Nephron progenitor cell (in vitro differentiated cells): ENCODE measurements at regions not wholly inside any gene's neighbourhood (a gene's known extent, or its start where the extent isn't known, plus 50 kb on each side); places are given as distances from the start of the nearest gene placed in this dataset.
A peak's percentile ranks its signal among the peaks of the same experiment; 100 is the strongest.
"Not testable (repeated sequence)": the region's sequence is repeated elsewhere in the genome, so short reads cannot be mapped to it uniquely, and the experiment has no call there.

Experiments
- DNase-seq: peaks from one replicate; pipeline ENCODE4 v3.0.0; 2021
- H3K27ac Mint-ChIP-seq: 2 replicates; pipeline ENCODE4 v1.8.0; 2021; ENCODE audit warnings: mild to moderate bottlenecking, moderate library complexity, mixed read lengths
- H3K27me3 Mint-ChIP-seq: 2 replicates; pipeline ENCODE4 v1.8.0; 2021; ENCODE audit warnings: mild to moderate bottlenecking, low read depth, mixed read lengths; ENCODE audit not compliant: poor library complexity
- H3K36me3 Mint-ChIP-seq: 2 replicates; pipeline ENCODE4 v1.8.0; 2021; ENCODE audit warnings: low read depth, mixed read lengths
- H3K4me1 Mint-ChIP-seq: 2 replicates; pipeline ENCODE4 v1.8.0; 2021; ENCODE audit warnings: mixed read lengths
- H3K4me3 Mint-ChIP-seq: 2 replicates; pipeline ENCODE4 v1.8.0; 2021; ENCODE audit warnings: mild to moderate bottlenecking, moderate library complexity, mixed read lengths
- H3K9me3 Mint-ChIP-seq: 2 replicates; pipeline ENCODE4 v1.8.0; 2021; ENCODE audit warnings: mild to moderate bottlenecking, moderate library complexity, mixed read lengths
- CTCF ChIP-seq: fragments of 200-600 bp; sonication (generic); IDR thresholded peaks from 2 replicates; pipeline ENCODE4 v1.5.0; 2021; ENCODE audit warnings: antibody characterized with exemption

- DNase-seq = no peak
- no peaks in the 10 kb centered on the region for H3K36me3 Mint-ChIP-seq
- H3K4me3 Mint-ChIP-seq = no peak overlapping the region
- TF ChIP-seq CTCF = no peak
- H3K9me3 Mint-ChIP-seq = peaks cover 10% of the 10 kb centered on the region
- H3K27me3 Mint-ChIP-seq = peaks cover 2% of the 10 kb centered on the region
- no peak overlapping the region for H3K27ac Mint-ChIP-seq
- H3K4me1 Mint-ChIP-seq = peaks cover 44% of the 10 kb centered on the region
Observed at GRCh38 chr6:14516956-14517355, 399.4 kb downstream of the CD83 start.

GRCh38 chr6:14517516-14518105 lies 400.0 kb downstream of the CD83 start:
- H3K36me3 Mint-ChIP-seq = no peaks in the 10 kb centered on the region
- H3K4me1 Mint-ChIP-seq = peaks cover 42% of the 10 kb centered on the region
- peak overlapping the region; percentile 18 for H3K27ac Mint-ChIP-seq
- H3K4me3 Mint-ChIP-seq = no peak overlapping the region
- no peak for DNase-seq
- TF ChIP-seq CTCF = no peak
- no peaks in the 10 kb centered on the region for H3K27me3 Mint-ChIP-seq
- peaks cover 15% of the 10 kb centered on the region for H3K9me3 Mint-ChIP-seq

GRCh38 chr6:14518515-14519217 lies 401.1 kb downstream of the CD83 start:
- peaks cover 2% of the 10 kb centered on the region for H3K27me3 Mint-ChIP-seq
- no peak overlapping the region for H3K4me3 Mint-ChIP-seq
- no peak overlapping the region for H3K27ac Mint-ChIP-seq

GRCh38 chr6:14520029-14520428 lies 402.5 kb downstream of the CD83 start:
- Mint-ChIP-seq H3K4me1 (peaks cover 30% of the 10 kb centered on the region), H3K27ac (no peak overlapping the region), H3K27me3 (peaks cover 5% of the 10 kb centered on the region), H3K36me3 (no peaks in the 10 kb centered on the region), H3K4me3 (no peak overlapping the region), H3K9me3 (peaks cover 21% of the 10 kb centered on the region)
- no peak for DNase-seq
- TF ChIP-seq CTCF = no peak

More at GRCh38 chr6:14518515-14519217, 401.1 kb downstream of the CD83 start:
- TF ChIP-seq CTCF = no peak
- peaks cover 39% of the 10 kb centered on the region for H3K4me1 Mint-ChIP-seq
- H3K36me3 Mint-ChIP-seq = no peaks in the 10 kb centered on the region
- peaks cover 21% of the 10 kb centered on the region for H3K9me3 Mint-ChIP-seq
- no peak for DNase-seq

- peaks cover 29% of the 10 kb centered on the region for H3K4me1 Mint-ChIP-seq
- peaks cover 21% of the 10 kb centered on the region for H3K9me3 Mint-ChIP-seq
- H3K27me3 Mint-ChIP-seq = peaks cover 5% of the 10 kb centered on the region
- no peak overlapping the region for H3K27ac Mint-ChIP-seq
- no peaks in the 10 kb centered on the region for H3K36me3 Mint-ChIP-seq
- no peak for DNase-seq
- H3K4me3 Mint-ChIP-seq = no peak overlapping the region
- no peak for TF ChIP-seq CTCF
Observed at GRCh38 chr6:14520536-14520935, 403.0 kb downstream of the CD83 start.

- Mint-ChIP-seq H3K4me3 (no peak overlapping the region), H3K36me3 (peaks cover 2% of the 10 kb centered on the region), H3K9me3 (peaks cover 26% of the 10 kb centered on the region), H3K27me3 (peaks cover 5% of the 10 kb centered on the region), H3K4me1 (peaks cover 23% of the 10 kb centered on the region), H3K27ac (no peak overlapping the region)
- DNase-seq = no peak
- no peak for TF ChIP-seq CTCF
Observed at GRCh38 chr6:14521141-14521540, 403.6 kb downstream of the CD83 start.

GRCh38 chr6:14521861-14522260 lies 404.3 kb downstream of the CD83 start:
- DNase-seq, H3K27me3 Mint-ChIP-seq, H3K36me3 Mint-ChIP-seq, H3K4me3 Mint-ChIP-seq, H3K27ac Mint-ChIP-seq: not testable (repeated sequence)
- H3K4me1 Mint-ChIP-seq = peaks cover 16% of the 10 kb centered on the region
- peaks cover 33% of the 10 kb centered on the region for H3K9me3 Mint-ChIP-seq
